K562 (cell line): ENCODE measurements at regions not wholly inside any gene's neighbourhood (a gene's known extent, or its start where the extent isn't known, plus 50 kb on each side); places are given as distances from the start of the nearest gene placed in this dataset.

Experiments used
- ATAC-seq: fragments of 200-7000 bp; cut with Tn5 transposase; 3 replicates; pipeline ENCODE4 v1.9.1; 2020; ENCODE audit warnings: moderate library complexity
- BruUV-seq: library from RNA; stranded (reverse); fragments of 400-500 nt; replicated peaks from 2 replicates; lab custom pipeline; 2021; lab: Mats Ljungman, UMichigan
- CTCF ChIA-PET: fragments of 300-600 bp; formaldehyde crosslinking; extraction: SDS; loops from one replicate; lab custom pipeline; 2021; ENCODE audit warnings: low intra/inter-chr PET ratio; lab: Yijun Ruan, JAX
- POLR2A ChIA-PET: fragments of 300-600, 350-650 bp; sonication (Branson Sonifier 250); formaldehyde crosslinking; extraction: SDS; loops from one replicate; lab custom pipeline; 2021; ENCODE audit warnings: antibody characterized with exemption, inconsistent platforms; lab: Yijun Ruan, JAX
- DNase-seq, 4 experiments: peaks; one replicate each; pipeline versions ENCODE4 v3.0.0 to v3.0.0-alpha.2; 2011 to 2018; ENCODE audit warnings: low spot score in 3 of 4, mixed read lengths in 3 of 4; ENCODE audit errors: extremely low read depth in 1 of 4
- FAIRE-seq: peaks from 2 replicates; lab custom pipeline; 2011; peaks lifted over from hg19 to GRCh38; lab: Jason Lieb, UNC
- H2AFZ ChIP-seq: 2 replicates; pipeline ENCODE4 v1.6.0; 2011; ENCODE audit warnings: low read depth, low read length, control low read depth, inconsistent platforms
- H3K27ac ChIP-seq: fragments of 200-600 bp; 3 replicates; pipeline ENCODE4 v1.8.0; 2011; ENCODE audit warnings: low read depth, mild to moderate bottlenecking, control low read depth, inconsistent platforms, low read length, moderate library complexity, mixed read lengths; ENCODE audit errors: extremely low read depth
- H3K27me3 ChIP-seq, 2 experiments: fragments of 300-600 bp in 1 of 2; 2 replicates in 1 of 2; 3 replicates in 1 of 2; pipeline versions ENCODE4 v1.6.0 to v1.8.0; 2011; ENCODE audit warnings: inconsistent platforms in 2 of 2, low read length in 2 of 2, mild to moderate bottlenecking in 1 of 2, mixed read lengths in 1 of 2, moderate library complexity in 1 of 2; ENCODE audit not compliant: control insufficient read depth in 2 of 2, insufficient read depth in 2 of 2
- H3K36me3 ChIP-seq: fragments of 300-600 bp; 3 replicates; pipeline ENCODE4 v1.8.0; 2011; ENCODE audit warnings: mild to moderate bottlenecking, low read length, inconsistent platforms; ENCODE audit not compliant: control insufficient read depth, insufficient read depth
- H3K4me1 ChIP-seq, 2 experiments: fragments of 200-600 bp in 1 of 2; replicated peaks in 1 of 2; 2 replicates in 1 of 2; 3 replicates in 1 of 2; pipeline versions ENCODE4 v1.5.1 to v1.8.0; 2011; ENCODE audit warnings: inconsistent platforms in 2 of 2, low read length in 2 of 2, mild to moderate bottlenecking in 1 of 2, mixed read lengths in 1 of 2, moderate library complexity in 1 of 2; ENCODE audit not compliant: control insufficient read depth in 2 of 2, insufficient read depth in 2 of 2
- H3K4me2 ChIP-seq: 2 replicates; pipeline ENCODE4 v1.6.1; 2011; ENCODE audit warnings: low read length, control low read depth, inconsistent platforms, mixed read lengths; ENCODE audit not compliant: insufficient read depth
- H3K4me3 ChIP-seq: fragments of 200-600 bp; sonication (generic), shearing (Covaris generic); 2 replicates; pipeline ENCODE4 v1.5.1; 2016; ENCODE audit warnings: control low read depth, inconsistent platforms
- H3K79me2 ChIP-seq: fragments of 200-600 bp; 3 replicates; pipeline ENCODE4 v1.8.0; 2011; ENCODE audit warnings: low read length, inconsistent platforms; ENCODE audit not compliant: control insufficient read depth, insufficient read depth
- H3K9ac ChIP-seq, 2 experiments: 2 replicates each; pipeline versions ENCODE4 v1.6.0 to v1.6.1; 2011; ENCODE audit warnings: low read depth in 2 of 2, low read length in 2 of 2, control low read depth in 1 of 2, inconsistent platforms in 1 of 2, mild to moderate bottlenecking in 1 of 2, mixed read lengths in 1 of 2; ENCODE audit not compliant: insufficient read depth in 1 of 2
- H3K9me1 ChIP-seq: one replicate; pipeline ENCODE4 v1.6.0; 2011; ENCODE audit warnings: inconsistent platforms, mild to moderate bottlenecking, low read length, moderate library complexity; ENCODE audit not compliant: control insufficient read depth, insufficient read depth
- H3K9me3 ChIP-seq: replicated peaks from 2 replicates; pipeline ENCODE4 v1.5.1; 2011; ENCODE audit warnings: low read depth, low read length, inconsistent platforms; ENCODE audit not compliant: control insufficient read depth, insufficient read depth
- H4K20me1 ChIP-seq: replicated peaks from 2 replicates; pipeline ENCODE4 v1.6.1; 2011; ENCODE audit warnings: low read length, inconsistent platforms, mixed read lengths; ENCODE audit not compliant: control insufficient read depth, insufficient read depth
- ARID1B ChIP-seq: fragments of 450-650 bp; IDR thresholded peaks from 2 replicates; pipeline ENCODE4 v1.6.1; 2016; ENCODE audit warnings: antibody characterized with exemption, mild to moderate bottlenecking, inconsistent platforms
- E2F3 ChIP-seq: fragments of 250-450 bp; sonication (Bioruptor Pico); IDR thresholded peaks from 2 replicates; pipeline ENCODE4 v1.4.0; 2020; ENCODE audit warnings: mild to moderate bottlenecking
- EP300 ChIP-seq: IDR thresholded peaks from 2 replicates; pipeline ENCODE4 v1.6.1; 2012; ENCODE audit warnings: low read length, improper control_type of control experiment
- ETV5 ChIP-seq: sonication (generic); formaldehyde crosslinking; IDR thresholded peaks from 2 replicates; pipeline ENCODE4 v1.4.0; 2020; ENCODE audit warnings: low read depth, mild to moderate bottlenecking, missing genetic modification reagents
- FOXK2 ChIP-seq, 2 experiments: fragments of 450-650 bp; IDR thresholded peaks in 1 of 2; conservative IDR thresholded peaks in 1 of 2; 2 replicates each; pipeline ENCODE4 v1.6.1; 2016; ENCODE audit warnings: low read depth in 2 of 2, mild to moderate bottlenecking in 1 of 2
- GTF2A2 ChIP-seq: IDR thresholded peaks from 2 replicates; pipeline ENCODE4 v1.6.1; 2016; ENCODE audit warnings: mild to moderate bottlenecking, missing genetic modification characterization, missing compliant biosample characterization
- GTF3C2 ChIP-seq: IDR thresholded peaks from 3 replicates; pipeline ENCODE4 v1.6.1; 2011; ENCODE audit warnings: borderline replicate concordance, mild to moderate bottlenecking, moderate library complexity; ENCODE audit not compliant: insufficient read length; ENCODE audit errors: extremely low read depth
- HDAC6 ChIP-seq: IDR thresholded peaks from 2 replicates; pipeline ENCODE4 v1.6.1; 2012; ENCODE audit warnings: low read depth, mild to moderate bottlenecking, control low read depth, inconsistent platforms, low read length, moderate library complexity
- POLR2G ChIP-seq: fragments of 200-400 bp; formaldehyde crosslinking; IDR thresholded peaks from 2 replicates; pipeline ENCODE4 v1.6.1; 2017; ENCODE audit warnings: low read depth, mild to moderate bottlenecking, antibody characterized with exemption, low read length, moderate library complexity
- RBM15 ChIP-seq: fragments of 200-400 bp; formaldehyde crosslinking; IDR thresholded peaks from 2 replicates; pipeline ENCODE4 v1.6.1; 2018; ENCODE audit warnings: mild to moderate bottlenecking, low read length, moderate library complexity; ENCODE audit not compliant: insufficient read depth
- RFX7 ChIP-seq: fragments of 250-450 bp; sonication (Bioruptor Pico); IDR thresholded peaks from 2 replicates; pipeline ENCODE4 v1.5.1; 2021; ENCODE audit warnings: mild to moderate bottlenecking
- ZBTB2 ChIP-seq: fragments of 450-650 bp; IDR thresholded peaks from 2 replicates; pipeline ENCODE4 v1.6.1; 2016; ENCODE audit warnings: antibody characterized with exemption
- ZNF197 ChIP-seq: fragments of 200-800 bp; sonication (Bioruptor generic); IDR thresholded peaks from 2 replicates; pipeline ENCODE4 v1.6.1; 2016; ENCODE audit warnings: low read depth, missing genetic modification characterization, missing compliant biosample characterization
- ZNF277 ChIP-seq: fragments of 250-450 bp; sonication (Bioruptor Pico); IDR thresholded peaks from 2 replicates; pipeline ENCODE4 v1.8.0; 2022; ENCODE audit warnings: inconsistent platforms, mild to moderate bottlenecking, moderate library complexity, borderline replicate concordance
- ZNF717 ChIP-seq: fragments of 250-450 bp; sonication (Bioruptor Pico); IDR thresholded peaks from 2 replicates; pipeline ENCODE4 v1.5.0; 2021
- ZNF76 ChIP-seq: fragments of 250-450 bp; sonication (Bioruptor Pico); IDR thresholded peaks from 2 replicates; pipeline ENCODE4 v1.4.0; 2020; ENCODE audit warnings: mild to moderate bottlenecking, moderate library complexity, borderline replicate concordance
- WGBS: fragments of 100-300 bp; shearing (Covaris generic); methylation state at CpG from one replicate; pipeline ENCODE4 v1.1.6; 2016; ENCODE audit warnings: low coverage, mixed read lengths; ENCODE audit not compliant: insufficient coverage; ENCODE audit errors: missing lambda C conversion rate; 5-methylcytosine and 5-hydroxymethylcytosine counted together
- in situ Hi-C: fragments of 300-500 bp; cut with MboI; formaldehyde crosslinking; loops from 4 replicates; pipeline ENCODE4 v1.15.0; 2018; ENCODE audit warnings: inconsistent platforms, mixed read lengths
- intact Hi-C: fragments of 100-400 bp; cut with micrococcal nuclease; formaldehyde crosslinking; loops from 2 replicates; pipeline ENCODE4 v1.14.2; 2022
- TF ChIP-seq, protein P1 (sequence below): fragments of 450-650 bp; IDR thresholded peaks from one replicate; pipeline ENCODE4 v1.6.1; 2018; ENCODE audit warnings: mild to moderate bottlenecking, moderate library complexity; ENCODE audit not compliant: partially characterized antibody

- Histone ChIP-seq H2AFZ (peak overlapping the region; percentile 5; the same call in 1 of the 2 replicates), H3K4me1 (no peaks in the 10 kb centered on the region), H3K9me1 (no peaks in the 10 kb centered on the region), H3K36me3 (no peaks in the 10 kb centered on the region), H3K79me2 (no peaks in the 10 kb centered on the region), H3K9ac (no peak overlapping the region), H3K9me3 (no peaks in the 10 kb centered on the region), H3K4me2 (peak overlapping the region; percentile 49; the same call in 1 of the 2 replicates), H4K20me1 (no peaks in the 10 kb centered on the region), H3K27ac (no peak overlapping the region), H3K27me3 (no peaks in the 10 kb centered on the region), H3K4me3 (no peak overlapping the region)
- DNase-seq (peak in 2 of 4 experiments; percentile 30 to 80), ATAC-seq (peak; percentile 25), FAIRE-seq (peak; percentile 61)
- ChIA-PET POLR2A (interaction anchor here (0.5 kb wide), 1 partner anchor 432 kb away, joined by 3 read pairs; no protein-coding TSS in a partner anchor), CTCF (no interaction called here)
- in situ Hi-C loops (no loop called here), intact Hi-C loops (loop anchor here (5.0 to 10.0 kb wide), 2 partner anchors 50 to 287 kb away; no protein-coding TSS in a partner anchor)
- 0% methylated on average over 2 of the region's 2 CpGs for WGBS
- BruUV-seq = no TSS peak
- TF ChIP-seq ETV5 (CRISPR knock-in tag) (no peak), ARID1B (peak; percentile 72), GTF3C2 (no peak), E2F3 (CRISPR knock-in tag) (no peak), GTF2A2 (tag) (no peak), ZNF76 (CRISPR knock-in tag) (no peak), ZNF717 (CRISPR knock-in tag) (no peak), FOXK2 (conservative IDR thresholded peaks at IDR 0.05 in 1 of 2, IDR thresholded peaks at IDR 0.05 in 1 of 2; ENCODE audit: low read depth in 2 of 2) (peak; percentile 50 to 66; a peak in 2 of 4 replicates), RFX7 (CRISPR knock-in tag) (no peak), ZBTB2 (no peak), ZNF197 (no peak), ZNF277 (no peak), RBM15 (no peak), EP300 (no peak), HDAC6 (no peak), POLR2G (no peak)
- TF ChIP-seq, protein P1, sequence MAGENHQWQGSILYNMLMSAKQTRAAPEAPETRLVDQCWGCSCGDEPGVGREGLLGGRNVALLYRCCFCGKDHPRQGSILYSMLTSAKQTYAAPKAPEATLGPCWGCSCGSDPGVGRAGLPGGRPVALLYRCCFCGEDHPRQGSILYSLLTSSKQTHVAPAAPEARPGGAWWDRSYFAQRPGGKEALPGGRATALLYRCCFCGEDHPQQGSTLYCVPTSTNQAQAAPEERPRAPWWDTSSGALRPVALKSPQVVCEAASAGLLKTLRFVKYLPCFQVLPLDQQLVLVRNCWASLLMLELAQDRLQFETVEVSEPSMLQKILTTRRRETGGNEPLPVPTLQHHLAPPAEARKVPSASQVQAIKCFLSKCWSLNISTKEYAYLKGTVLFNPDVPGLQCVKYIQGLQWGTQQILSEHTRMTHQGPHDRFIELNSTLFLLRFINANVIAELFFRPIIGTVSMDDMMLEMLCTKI = no peak
Measured at GRCh38 chr18:30387401-30387800, 655.1 kb downstream of the DSC3 start.
